IMR-90 (cell line): ENCODE measurements at regions not wholly inside any gene's neighbourhood (a gene's known extent, or its start where the extent isn't known, plus 50 kb on each side); places are given as distances from the start of the nearest gene placed in this dataset.
A peak's percentile ranks its signal among the peaks of the same experiment; 100 is the strongest.

Source experiments
- ATAC-seq: fragments of 200-7000 bp; cut with Tn5 transposase; 2 replicates; pipeline ENCODE4 v1.9.1; 2020; ENCODE audit warnings: low read depth, mild to moderate bottlenecking, moderate library complexity
- BruUV-seq: library from RNA; stranded (reverse); fragments of 400-500 nt; replicated peaks from 2 replicates; lab custom pipeline; 2021; lab: Mats Ljungman, UMichigan
- CTCF ChIA-PET: fragments of 300-600 bp; formaldehyde crosslinking; extraction: SDS; loops from one replicate; lab custom pipeline; 2021; ENCODE audit warnings: antibody characterized with exemption; lab: Yijun Ruan, JAX
- POLR2A ChIA-PET: fragments of 300-600 bp; sonication (Branson Sonifier 250); formaldehyde crosslinking; loops from one replicate; lab custom pipeline; 2022; ENCODE audit warnings: antibody characterized with exemption; ENCODE audit not compliant: unreplicated experiment; lab: Charles Lee
- DNase-seq: peaks from one replicate; pipeline ENCODE4 v3.0.0; 2013
- H2AFZ ChIP-seq: replicated peaks from 2 replicates; pipeline ENCODE3; 2013; ENCODE audit warnings: low read length, mild to moderate bottlenecking; ENCODE audit not compliant: poor library complexity
- H2AK5ac ChIP-seq: 2 replicates; pipeline ENCODE4 v1.6.1; 2013; ENCODE audit warnings: low read depth, low read length, inconsistent platforms
- H2AK9ac ChIP-seq: replicated peaks from 2 replicates; pipeline ENCODE3; 2013; ENCODE audit warnings: mild to moderate bottlenecking, low read depth, low read length, moderate library complexity; ENCODE audit not compliant: poor library complexity
- H2BK120ac ChIP-seq: 2 replicates; pipeline ENCODE4 v1.6.1; 2013; ENCODE audit warnings: low read depth, low read length, inconsistent platforms
- H2BK15ac ChIP-seq: 3 replicates; pipeline ENCODE4 v1.6.1; 2013; ENCODE audit warnings: low read depth, low read length, inconsistent platforms
- H2BK20ac ChIP-seq: 2 replicates; pipeline ENCODE4 v1.6.1; 2013; ENCODE audit warnings: low read depth, mild to moderate bottlenecking, inconsistent platforms, low read length, moderate library complexity
- H2BK5ac ChIP-seq: 2 replicates; pipeline ENCODE4 v1.6.1; 2013; ENCODE audit warnings: mild to moderate bottlenecking, low read depth, low read length, inconsistent platforms; ENCODE audit not compliant: poor library complexity, severe bottlenecking
- H3K14ac ChIP-seq: replicated peaks from 2 replicates; pipeline ENCODE4 v1.6.1; 2013; ENCODE audit warnings: low read depth, low read length, inconsistent platforms
- H3K18ac ChIP-seq: 2 replicates; pipeline ENCODE4 v1.6.1; 2013; ENCODE audit warnings: low read depth, low read length, control low read depth
- H3K23ac ChIP-seq: 2 replicates; pipeline ENCODE4 v1.6.1; 2013; ENCODE audit warnings: low read depth, low read length, inconsistent platforms
- H3K27ac ChIP-seq: 2 replicates; pipeline ENCODE4 v1.5.1; 2013; ENCODE audit warnings: mild to moderate bottlenecking, control low read depth, low read length; ENCODE audit not compliant: insufficient read depth
- H3K27me3 ChIP-seq: 2 replicates; pipeline ENCODE4 v1.6.1; 2013; ENCODE audit warnings: low read length; ENCODE audit not compliant: control insufficient read depth, insufficient read depth
- H3K36me3 ChIP-seq: 2 replicates; pipeline ENCODE4 v1.6.1; 2013; ENCODE audit warnings: low read length, mixed read lengths; ENCODE audit not compliant: control insufficient read depth, insufficient read depth
- H3K4ac ChIP-seq: 2 replicates; pipeline ENCODE4 v1.6.1; 2013; ENCODE audit warnings: low read depth, low read length, inconsistent platforms
- H3K4me1 ChIP-seq: 2 replicates; pipeline ENCODE4 v1.6.1; 2013; ENCODE audit warnings: low read length, mixed read lengths; ENCODE audit not compliant: control insufficient read depth, insufficient read depth
- H3K4me2 ChIP-seq: 2 replicates; pipeline ENCODE4 v1.6.1; 2013; ENCODE audit warnings: low read depth, mild to moderate bottlenecking, control low read depth, low read length, moderate library complexity
- H3K4me3 ChIP-seq: 2 replicates; pipeline ENCODE4 v1.5.1; 2013; ENCODE audit warnings: low read depth, mild to moderate bottlenecking, control low read depth, low read length, moderate library complexity; ENCODE audit not compliant: insufficient read depth
- H3K56ac ChIP-seq: 2 replicates; pipeline ENCODE4 v1.6.1; 2013; ENCODE audit warnings: low read length, inconsistent platforms; ENCODE audit not compliant: insufficient read depth; ENCODE audit errors: extremely low read depth
- H3K79me1 ChIP-seq, 2 experiments: 2 replicates each; pipeline ENCODE4 v1.6.1; 2013; ENCODE audit warnings: low read length in 2 of 2, inconsistent platforms in 1 of 2, low read depth in 1 of 2
- H3K9ac ChIP-seq: 2 replicates; pipeline ENCODE4 v1.6.1; 2013; ENCODE audit warnings: low read depth, low read length, control low read depth
- H3K9me1 ChIP-seq: 2 replicates; pipeline ENCODE4 v1.6.1; 2013; ENCODE audit warnings: low read length, inconsistent platforms; ENCODE audit not compliant: insufficient read depth
- H3K9me3 ChIP-seq: 2 replicates; pipeline ENCODE4 v1.6.1; 2013; ENCODE audit warnings: low read length; ENCODE audit not compliant: control insufficient read depth, insufficient read depth
- H4K20me1 ChIP-seq: 2 replicates; pipeline ENCODE4 v1.6.1; 2013; ENCODE audit warnings: low read length, inconsistent platforms; ENCODE audit not compliant: insufficient read depth
- H4K5ac ChIP-seq: 2 replicates; pipeline ENCODE4 v1.6.1; 2013; ENCODE audit warnings: mild to moderate bottlenecking, low read depth, low read length, control low read depth
- H4K8ac ChIP-seq, 2 experiments: 2 replicates each; pipeline ENCODE4 v1.6.1; 2013; ENCODE audit warnings: low read depth in 2 of 2, low read length in 2 of 2, control low read depth in 1 of 2, inconsistent platforms in 1 of 2
- H4K91ac ChIP-seq: 2 replicates; pipeline ENCODE4 v1.6.1; 2013; ENCODE audit warnings: low read depth, low read length, inconsistent platforms; ENCODE audit not compliant: insufficient read depth
- FOS ChIP-seq: fragments of 150-350 bp; IDR thresholded peaks from 2 replicates; pipeline ENCODE4 v1.6.1; 2016; ENCODE audit warnings: low read depth, low read length
- MXI1 ChIP-seq: IDR thresholded peaks from 2 replicates; pipeline ENCODE4 v1.6.1; 2012; ENCODE audit warnings: low read depth, mild to moderate bottlenecking, low read length, moderate library complexity, borderline replicate concordance
- RFX5 ChIP-seq: IDR thresholded peaks from 2 replicates; pipeline ENCODE4 v1.8.0; 2012; ENCODE audit warnings: low read depth, mild to moderate bottlenecking, low read length, moderate library complexity
- dilution Hi-C: fragments of 300-500 bp; cut with HindIII; formaldehyde crosslinking; loops from one replicate; pipeline ENCODE4 v1.14.3; 2018; ENCODE audit warnings: low sequenced_read_pairs; ENCODE audit not compliant: unreplicated experiment
- in situ Hi-C: fragments of 300-500 bp; cut with MboI; formaldehyde crosslinking; loops from 3 replicates; pipeline ENCODE4 v1.14.3; 2019; ENCODE audit warnings: low sequenced_read_pairs, inconsistent platforms, mixed read lengths
- intact Hi-C: fragments of 100-400 bp; cut with micrococcal nuclease; formaldehyde crosslinking; loops from 2 replicates; pipeline ENCODE4 v1.10.0; 2022
- TF ChIP-seq, protein P1 (sequence below): fragments of 150-350 bp; IDR thresholded peaks from 2 replicates; pipeline ENCODE4 v1.6.1; 2016; ENCODE audit warnings: low read depth, mild to moderate bottlenecking, low read length, moderate library complexity, borderline replicate concordance
- TF ChIP-seq, protein P2 (sequence below): fragments of 150-350 bp; IDR thresholded peaks from 2 replicates; pipeline ENCODE4 v1.6.1; 2017; ENCODE audit warnings: mild to moderate bottlenecking, antibody characterized with exemption, low read length, low read depth

DNA sequence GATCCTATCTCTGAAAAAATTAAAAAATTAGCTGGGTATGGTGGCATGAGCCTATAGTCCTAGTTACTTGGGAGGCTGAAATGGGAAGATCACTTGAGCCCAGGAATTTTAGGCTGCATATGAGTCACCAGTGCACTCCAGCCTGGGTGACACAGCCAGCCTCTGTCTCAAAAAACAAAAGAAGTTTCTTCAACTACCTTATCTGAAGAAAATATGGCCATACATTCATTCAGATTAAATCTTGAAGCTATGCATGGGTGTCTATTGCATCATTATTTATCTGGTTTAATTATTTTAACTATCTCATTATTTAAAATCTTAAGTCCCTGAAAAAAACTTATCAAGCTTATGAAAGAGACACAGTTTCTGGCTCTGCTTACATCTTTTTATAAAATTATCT, 204.1 kb downstream of the SIM1 start:
- H3K36me3 ChIP-seq, result no peaks in the 10 kb centered on the region
- ChIA-PET POLR2A (no interaction called here), CTCF (interaction anchor here (0.9 kb wide), 1 partner anchor 84 kb away, joined by 3 read pairs; no protein-coding TSS in a partner anchor)
- TF ChIP-seq, protein P1, sequence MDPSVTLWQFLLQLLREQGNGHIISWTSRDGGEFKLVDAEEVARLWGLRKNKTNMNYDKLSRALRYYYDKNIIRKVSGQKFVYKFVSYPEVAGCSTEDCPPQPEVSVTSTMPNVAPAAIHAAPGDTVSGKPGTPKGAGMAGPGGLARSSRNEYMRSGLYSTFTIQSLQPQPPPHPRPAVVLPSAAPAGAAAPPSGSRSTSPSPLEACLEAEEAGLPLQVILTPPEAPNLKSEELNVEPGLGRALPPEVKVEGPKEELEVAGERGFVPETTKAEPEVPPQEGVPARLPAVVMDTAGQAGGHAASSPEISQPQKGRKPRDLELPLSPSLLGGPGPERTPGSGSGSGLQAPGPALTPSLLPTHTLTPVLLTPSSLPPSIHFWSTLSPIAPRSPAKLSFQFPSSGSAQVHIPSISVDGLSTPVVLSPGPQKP, result no peak
- TF ChIP-seq, protein P2, sequence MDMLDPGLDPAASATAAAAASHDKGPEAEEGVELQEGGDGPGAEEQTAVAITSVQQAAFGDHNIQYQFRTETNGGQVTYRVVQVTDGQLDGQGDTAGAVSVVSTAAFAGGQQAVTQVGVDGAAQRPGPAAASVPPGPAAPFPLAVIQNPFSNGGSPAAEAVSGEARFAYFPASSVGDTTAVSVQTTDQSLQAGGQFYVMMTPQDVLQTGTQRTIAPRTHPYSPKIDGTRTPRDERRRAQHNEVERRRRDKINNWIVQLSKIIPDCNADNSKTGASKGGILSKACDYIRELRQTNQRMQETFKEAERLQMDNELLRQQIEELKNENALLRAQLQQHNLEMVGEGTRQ, result no peak
- no peak for TF ChIP-seq FOS
- no peak for TF ChIP-seq MXI1
- TF ChIP-seq RFX5, result no peak
- H2BK120ac ChIP-seq, result no peak overlapping the region
- no peak overlapping the region for H2BK5ac ChIP-seq
- H3K4me2 ChIP-seq, result no peak overlapping the region
- in situ Hi-C loops (no loop called here), intact Hi-C loops (no loop called here), dilution Hi-C loops (no loop called here)
- no peaks in the 10 kb centered on the region for H3K9me3 ChIP-seq
- no peak overlapping the region for H2AK9ac ChIP-seq
- no peak overlapping the region for H3K23ac ChIP-seq
- no peaks in the 10 kb centered on the region for H3K27me3 ChIP-seq
- ATAC-seq (no peak), DNase-seq (peak; percentile 6)
- H2BK15ac ChIP-seq, result no peak overlapping the region
- H2AK5ac ChIP-seq, result no peak overlapping the region
- no peak overlapping the region for H3K9ac ChIP-seq
- H4K20me1 ChIP-seq, result no peaks in the 10 kb centered on the region
- H3K4me3 ChIP-seq, result no peak overlapping the region
- no peak overlapping the region for H3K14ac ChIP-seq
- H4K91ac ChIP-seq, result no peak overlapping the region
- no peaks in the 10 kb centered on the region for H3K9me1 ChIP-seq
- no peak overlapping the region for H4K5ac ChIP-seq
- H3K4me1 ChIP-seq, result peaks cover 3% of the 10 kb centered on the region; the same call in 1 of the 2 replicates
- H3K27ac ChIP-seq, result no peak overlapping the region
- no peak overlapping the region for H2AFZ ChIP-seq
- no peak overlapping the region for H3K18ac ChIP-seq
- no peak overlapping the region for H3K56ac ChIP-seq
- no TSS peak for BruUV-seq
- H4K8ac ChIP-seq, result no peak overlapping the region
- H3K79me1 ChIP-seq, result no peaks in the 10 kb centered on the region
- no peak overlapping the region for H3K4ac ChIP-seq
- no peak overlapping the region for H2BK20ac ChIP-seq
